Left cardiac atrium (tissue), 4 donors: ENCODE measurements at regions not wholly inside any gene's neighbourhood (a gene's known extent, or its start where the extent isn't known, plus 50 kb on each side); places are given as distances from the start of the nearest gene placed in this dataset.

Source experiments
- ATAC-seq, 2 donors: fragments of 200-7000 bp; cut with Tn5 transposase; one replicate each; pipeline ENCODE4 v1.9.1; 2020; ENCODE audit warnings: mild to moderate bottlenecking in 2 of 2, moderate library complexity in 2 of 2
- DNase-seq: peaks from one replicate; pipeline ENCODE4 v3.0.0-alpha.2; 2020
- intact Hi-C, 2 donors: fragments of 100-400 bp; cut with DNase I; formaldehyde crosslinking; loops; one replicate each; pipeline versions ENCODE4 v1.14.1 to v1.15.1; 2022 to 2023
- donor health status: DM: no; HTN: yes; CAD: no.
- donor health status: DM: no; HTN: yes; CAD: no; lungs with severe emphysema.
- donor health status: DM: yes; HTN: yes; CAD: no.
- donor health status: Dilated cardiomyopathy.

- ATAC-seq = no peak
- intact Hi-C loops = no loop called here
- DNase-seq = no peak
Observed at GRCh38 chr9:107730666-107731065, 241.1 kb upstream of the KLF4 start.

- intact Hi-C loops = no loop called here
- no peak for DNase-seq
- ATAC-seq = no peak
Observed at GRCh38 chr9:107727086-107727780, 237.7 kb upstream of the KLF4 start.

- intact Hi-C loops = no loop called here
- no peak for ATAC-seq
- DNase-seq = no peak
Observed at GRCh38 chr9:107723015-107723414, 233.4 kb upstream of the KLF4 start.

- intact Hi-C loops = no loop called here
- ATAC-seq = no peak
Observed at GRCh38 chr9:107721705-107722245, 232.2 kb upstream of the KLF4 start.

GRCh38 chr9:107720501-107720900 lies 230.9 kb upstream of the KLF4 start:
- ATAC-seq (no peak), DNase-seq (no peak)
- intact Hi-C loops = no loop called here

More at GRCh38 chr9:107721705-107722245, 232.2 kb upstream of the KLF4 start:
- no peak for DNase-seq

- no peak for ATAC-seq
- intact Hi-C loops = no loop called here
- DNase-seq = no peak
Observed at GRCh38 chr9:107717529-107718314, 228.2 kb upstream of the KLF4 start.

- intact Hi-C loops = no loop called here
- ATAC-seq (no peak), DNase-seq (no peak)
Observed at GRCh38 chr9:107715740-107716139, 226.2 kb upstream of the KLF4 start.

GRCh38 chr9:107713470-107713869 lies 223.9 kb upstream of the KLF4 start:
- DNase-seq = no peak
- no peak for ATAC-seq
- intact Hi-C loops = no loop called here

GRCh38 chr9:107712390-107712789 lies 222.8 kb upstream of the KLF4 start:
- intact Hi-C loops = no loop called here
- ATAC-seq = peak in 1 of 2 donors; percentile 46
- no peak for DNase-seq

GRCh38 chr9:107711542-107711941 lies 222.0 kb upstream of the KLF4 start:
- intact Hi-C loops = no loop called here
- ATAC-seq (peak in 1 of 2 donors; percentile 53), DNase-seq (peak; percentile 51)

- intact Hi-C loops = no loop called here
- DNase-seq = no peak
- ATAC-seq = no peak
Observed at GRCh38 chr9:107710953-107711352, 221.4 kb upstream of the KLF4 start.

GRCh38 chr9:107710546-107710945 lies 221.0 kb upstream of the KLF4 start:
- DNase-seq (no peak), ATAC-seq (no peak)
- intact Hi-C loops = no loop called here

GRCh38 chr9:107708791-107709190 lies 219.2 kb upstream of the KLF4 start:
- intact Hi-C loops = no loop called here
- ATAC-seq (no peak), DNase-seq (no peak)

GRCh38 chr9:107707915-107708441 lies 218.4 kb upstream of the KLF4 start:
- intact Hi-C loops = no loop called here
- DNase-seq (peak; percentile 46), ATAC-seq (peak; percentile 87 to 92)

GRCh38 chr9:107707428-107707837 lies 217.9 kb upstream of the KLF4 start:
- ATAC-seq (peak; percentile 21 to 81), DNase-seq (no peak)
- intact Hi-C loops = no loop called here

GRCh38 chr9:107706701-107707427 lies 217.3 kb upstream of the KLF4 start:
- DNase-seq = no peak
- no peak for ATAC-seq
- intact Hi-C loops = no loop called here

- no peak for ATAC-seq
- intact Hi-C loops = no loop called here
- DNase-seq = no peak
Observed at GRCh38 chr9:107705521-107705920, 216.0 kb upstream of the KLF4 start.

- DNase-seq = no peak
- intact Hi-C loops = no loop called here
- no peak for ATAC-seq
Observed at GRCh38 chr9:107704774-107705173, 215.2 kb upstream of the KLF4 start.

- intact Hi-C loops = no loop called here
- no peak for DNase-seq
- no peak for ATAC-seq
Observed at GRCh38 chr9:107703651-107704050, 214.1 kb upstream of the KLF4 start.

- no peak for DNase-seq
- intact Hi-C loops = no loop called here
- peak; percentile 27 to 35 for ATAC-seq
Observed at GRCh38 chr9:107700847-107701246, 211.3 kb upstream of the KLF4 start.
